GM12873 (cell line): ENCODE measurements at regions not wholly inside any gene's neighbourhood (a gene's known extent, or its start where the extent isn't known, plus 50 kb on each side); places are given as distances from the start of the nearest gene placed in this dataset.

Experiments
- TF ChIP-seq, protein P1 (sequence below): IDR thresholded peaks from 2 replicates; pipeline ENCODE4 v1.5.1; 2012; ENCODE audit warnings: low read depth, mild to moderate bottlenecking, moderate library complexity, low read length, control low read depth; ENCODE audit not compliant: insufficient read depth; ENCODE audit errors: missing control alignments

DNA sequence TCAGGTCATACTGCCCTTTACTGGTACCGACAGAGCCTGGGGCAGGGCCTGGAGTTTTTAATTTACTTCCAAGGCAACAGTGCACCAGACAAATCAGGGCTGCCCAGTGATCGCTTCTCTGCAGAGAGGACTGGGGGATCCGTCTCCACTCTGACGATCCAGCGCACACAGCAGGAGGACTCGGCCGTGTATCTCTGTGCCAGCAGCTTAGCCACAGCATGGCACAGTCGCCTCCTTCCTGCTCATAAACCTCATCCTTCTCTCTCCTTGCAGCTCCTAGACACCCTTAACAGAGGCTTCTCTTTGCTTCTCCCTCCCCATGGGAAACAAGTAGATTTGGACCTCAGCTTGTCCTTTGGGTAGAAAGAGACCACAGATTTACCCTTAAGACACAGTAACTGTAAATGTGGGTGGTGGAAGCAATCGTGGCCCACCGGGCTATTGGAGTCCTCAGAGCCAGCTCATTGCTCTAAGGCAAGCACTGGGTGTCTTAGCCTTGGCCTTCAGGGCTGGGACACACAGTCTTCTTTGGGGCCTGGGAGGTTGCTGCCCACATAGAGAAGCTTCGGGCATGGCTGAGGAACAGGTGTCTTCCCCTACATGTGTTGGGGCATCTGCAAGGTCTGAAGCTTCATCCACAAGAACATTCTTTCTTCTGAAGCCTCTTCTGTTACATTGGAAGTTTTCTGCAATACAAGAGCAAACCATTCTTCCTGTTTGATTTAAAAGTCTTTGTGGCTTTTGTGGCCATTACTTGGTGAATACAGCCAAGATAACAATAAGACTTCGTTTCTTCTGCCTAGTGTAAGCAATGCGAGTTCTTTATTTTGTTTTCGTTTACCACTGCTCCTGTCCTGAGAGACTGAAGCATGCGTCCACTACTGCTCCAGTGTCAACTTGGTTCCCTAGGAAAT lies 95.5 kb upstream of the PRSS58 start:
- TF ChIP-seq, protein P1, sequence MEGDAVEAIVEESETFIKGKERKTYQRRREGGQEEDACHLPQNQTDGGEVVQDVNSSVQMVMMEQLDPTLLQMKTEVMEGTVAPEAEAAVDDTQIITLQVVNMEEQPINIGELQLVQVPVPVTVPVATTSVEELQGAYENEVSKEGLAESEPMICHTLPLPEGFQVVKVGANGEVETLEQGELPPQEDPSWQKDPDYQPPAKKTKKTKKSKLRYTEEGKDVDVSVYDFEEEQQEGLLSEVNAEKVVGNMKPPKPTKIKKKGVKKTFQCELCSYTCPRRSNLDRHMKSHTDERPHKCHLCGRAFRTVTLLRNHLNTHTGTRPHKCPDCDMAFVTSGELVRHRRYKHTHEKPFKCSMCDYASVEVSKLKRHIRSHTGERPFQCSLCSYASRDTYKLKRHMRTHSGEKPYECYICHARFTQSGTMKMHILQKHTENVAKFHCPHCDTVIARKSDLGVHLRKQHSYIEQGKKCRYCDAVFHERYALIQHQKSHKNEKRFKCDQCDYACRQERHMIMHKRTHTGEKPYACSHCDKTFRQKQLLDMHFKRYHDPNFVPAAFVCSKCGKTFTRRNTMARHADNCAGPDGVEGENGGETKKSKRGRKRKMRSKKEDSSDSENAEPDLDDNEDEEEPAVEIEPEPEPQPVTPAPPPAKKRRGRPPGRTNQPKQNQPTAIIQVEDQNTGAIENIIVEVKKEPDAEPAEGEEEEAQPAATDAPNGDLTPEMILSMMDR, result no peak

DNA sequence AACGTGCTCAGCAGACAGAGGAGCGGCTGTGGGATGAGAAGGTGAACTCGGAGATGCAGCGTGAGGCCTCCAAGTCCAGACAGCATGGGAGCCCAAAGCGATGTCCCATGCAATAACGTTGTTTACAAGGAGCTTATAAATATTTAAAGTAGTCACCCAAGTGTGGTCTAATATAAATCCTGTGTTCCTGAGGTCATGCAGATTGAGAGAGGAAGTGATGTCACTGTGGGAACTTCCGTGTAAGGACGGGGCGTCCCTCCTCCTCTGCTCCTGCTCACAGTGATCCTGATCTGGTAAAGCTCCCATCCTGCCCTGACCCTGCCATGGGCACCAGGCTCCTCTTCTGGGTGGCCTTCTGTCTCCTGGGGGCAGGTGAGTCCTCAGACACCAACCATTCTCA lies 94.7 kb upstream of the PRSS58 start:
- TF ChIP-seq, protein P1, result no peak

DNA sequence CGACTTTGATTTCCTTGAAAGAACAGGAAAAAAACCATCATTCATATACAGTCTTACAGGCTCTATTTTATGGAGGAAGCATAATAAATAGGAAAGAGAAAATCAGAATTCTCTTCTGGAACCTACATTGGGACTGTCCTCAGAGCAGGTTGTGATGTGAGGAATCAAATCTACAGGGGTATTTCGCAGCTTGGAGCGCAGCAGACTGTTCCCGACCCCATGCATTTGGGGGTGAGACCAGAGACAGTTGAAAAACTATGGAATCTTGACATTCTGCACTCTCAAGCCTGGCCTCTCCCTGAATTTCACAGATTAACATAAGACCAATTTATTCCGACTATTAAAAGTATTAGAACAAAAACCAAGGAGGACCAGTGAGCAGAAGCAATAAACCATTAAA lies 93.3 kb upstream of the PRSS58 start:
- TF ChIP-seq, protein P1, result no peak

DNA sequence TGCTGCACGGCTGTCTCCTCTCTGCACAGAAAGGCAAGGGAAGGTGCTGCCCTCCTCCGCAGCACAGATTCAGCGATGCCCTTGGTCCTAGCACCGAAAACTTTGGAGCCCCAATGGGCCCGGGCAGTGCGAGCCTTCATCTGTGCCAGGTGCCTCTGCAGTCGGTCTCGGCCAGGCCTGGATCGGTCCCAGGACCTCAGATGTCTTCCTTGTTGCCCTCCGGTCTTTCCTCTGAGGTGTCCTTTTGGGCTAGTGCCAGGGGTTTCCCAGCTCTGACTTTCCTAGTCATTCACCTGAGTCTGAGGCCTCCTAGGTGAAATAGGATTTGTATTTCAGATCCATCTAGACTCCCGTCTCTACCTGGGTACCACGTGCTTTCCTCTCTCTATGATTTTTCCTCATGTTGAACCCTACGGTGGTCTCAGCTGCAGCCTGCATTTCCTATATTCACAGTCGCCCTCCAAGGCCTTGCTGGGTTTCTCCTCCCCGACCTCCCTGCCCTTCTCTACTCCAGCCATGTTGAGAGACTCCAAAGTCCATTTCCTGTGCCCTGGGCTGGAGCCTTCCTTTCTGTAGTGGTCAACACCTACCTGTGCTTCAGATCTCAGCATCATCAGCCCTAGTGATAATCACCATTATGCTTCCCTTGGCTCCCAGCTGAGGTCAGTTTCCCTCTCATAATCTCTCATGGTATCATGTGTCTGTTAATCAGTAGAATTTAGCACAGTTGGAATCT lies 92.0 kb upstream of the PRSS58 start:
- TF ChIP-seq, protein P1, result no peak

DNA sequence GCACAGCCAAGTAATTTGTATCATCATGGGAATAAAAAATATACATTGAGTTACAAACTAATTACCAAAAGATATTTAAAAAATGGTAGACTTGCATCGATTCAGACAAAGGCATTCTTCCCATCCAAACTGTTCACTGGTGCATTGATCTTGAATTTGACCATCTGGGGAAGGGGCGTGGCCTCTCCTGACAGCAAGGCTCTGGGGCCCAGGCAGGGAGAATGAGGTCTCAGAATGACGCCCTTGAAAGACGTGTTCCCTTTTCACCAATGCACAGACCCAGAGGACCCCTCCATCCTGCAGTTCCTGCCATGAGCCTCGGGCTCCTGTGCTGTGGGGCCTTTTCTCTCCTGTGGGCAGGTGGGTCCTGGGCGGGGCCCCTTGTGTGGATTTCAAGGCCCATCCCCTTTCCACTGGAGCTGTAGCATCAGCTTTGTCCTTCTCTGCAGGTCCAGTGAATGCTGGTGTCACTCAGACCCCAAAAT lies 91.1 kb upstream of the PRSS58 start:
- TF ChIP-seq, protein P1, result no peak

DNA sequence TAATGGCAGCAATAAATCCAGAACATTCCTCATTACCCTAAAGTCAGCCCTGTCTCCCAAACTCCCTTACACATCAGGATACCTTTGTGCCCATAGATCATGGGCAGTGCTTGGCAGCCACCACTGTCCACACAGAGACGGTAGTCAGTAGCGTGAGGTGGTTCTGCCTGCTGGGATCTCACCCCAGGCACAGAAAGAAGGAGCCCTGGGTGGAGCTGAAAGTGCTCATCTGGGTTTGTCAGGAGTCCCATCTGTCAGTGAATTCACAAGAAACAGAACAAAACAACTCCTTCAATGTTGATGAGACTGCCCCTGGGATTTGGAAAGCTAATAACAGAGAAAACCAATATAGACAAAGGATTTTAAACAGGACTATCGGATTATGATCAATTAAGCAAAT lies 90.2 kb upstream of the PRSS58 start:
- TF ChIP-seq, protein P1, result no peak

DNA sequence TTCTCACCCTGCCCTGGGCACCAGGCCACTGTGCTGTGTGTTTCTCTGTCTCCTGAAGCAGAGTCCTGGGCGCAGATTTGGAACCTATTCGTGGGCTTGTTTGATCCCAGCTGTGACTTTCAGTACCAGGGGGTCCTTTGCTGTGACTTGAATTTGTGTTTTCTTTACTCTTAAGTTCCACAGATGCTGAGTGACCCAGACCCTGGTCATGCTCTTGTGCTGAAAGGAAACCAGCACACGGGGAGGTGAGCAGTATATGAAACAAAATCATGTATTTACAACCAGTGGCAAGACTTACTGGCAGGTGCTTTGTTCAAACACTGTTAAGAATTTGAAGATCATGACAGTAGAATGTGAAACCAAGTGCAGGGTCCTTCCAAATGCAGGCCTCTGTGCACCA lies 89.2 kb upstream of the PRSS58 start:
- TF ChIP-seq, protein P1, result no peak
